Right lobe of liver (tissue), 4 donors: ENCODE measurements at regions not wholly inside any gene's neighbourhood (a gene's known extent, or its start where the extent isn't known, plus 50 kb on each side); places are given as distances from the start of the nearest gene placed in this dataset.

Experiments used
- POLR2A ChIP-seq: fragments of 450-650 bp; IDR thresholded peaks from one replicate; pipeline ENCODE4 v1.6.1; 2017; ENCODE audit warnings: antibody characterized with exemption, mild to moderate bottlenecking
- TF ChIP-seq, protein P1 (sequence below), 4 donors: fragments of 200-600 bp in 3 of 4; fragments of 450-650 bp in 1 of 4; IDR thresholded peaks; one replicate each; pipeline versions ENCODE4 v1.5.1 to v1.8.0; 2016 to 2022; ENCODE audit warnings: antibody characterized with exemption in 4 of 4, mild to moderate bottlenecking in 2 of 4
- donor health status: DM: no; HTN: no; CAD: no.
- donor health status: DM: no; HTN: no; CAD: no.
- donor health status: DM: no; HTN: yes; CAD: no.

DNA sequence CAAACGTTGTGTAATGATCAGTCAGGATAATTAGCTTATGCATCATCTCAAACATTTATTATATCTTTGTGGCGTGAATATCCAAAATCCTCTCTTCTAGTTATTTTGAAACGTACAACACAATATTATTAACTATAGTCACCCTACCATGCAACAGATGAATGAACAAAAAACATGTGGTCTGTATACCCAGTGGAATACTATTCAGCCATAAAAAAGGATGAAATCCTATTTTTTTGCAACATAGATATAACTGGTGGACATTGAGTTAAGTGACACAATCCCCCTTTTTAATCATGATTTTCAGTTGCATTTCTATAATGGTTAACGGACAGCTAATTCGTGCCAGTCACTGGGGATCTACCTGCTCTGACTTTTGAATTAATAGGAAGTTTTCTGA, 145.6 kb downstream of the SOX1 start:
- TF ChIP-seq, protein P1, sequence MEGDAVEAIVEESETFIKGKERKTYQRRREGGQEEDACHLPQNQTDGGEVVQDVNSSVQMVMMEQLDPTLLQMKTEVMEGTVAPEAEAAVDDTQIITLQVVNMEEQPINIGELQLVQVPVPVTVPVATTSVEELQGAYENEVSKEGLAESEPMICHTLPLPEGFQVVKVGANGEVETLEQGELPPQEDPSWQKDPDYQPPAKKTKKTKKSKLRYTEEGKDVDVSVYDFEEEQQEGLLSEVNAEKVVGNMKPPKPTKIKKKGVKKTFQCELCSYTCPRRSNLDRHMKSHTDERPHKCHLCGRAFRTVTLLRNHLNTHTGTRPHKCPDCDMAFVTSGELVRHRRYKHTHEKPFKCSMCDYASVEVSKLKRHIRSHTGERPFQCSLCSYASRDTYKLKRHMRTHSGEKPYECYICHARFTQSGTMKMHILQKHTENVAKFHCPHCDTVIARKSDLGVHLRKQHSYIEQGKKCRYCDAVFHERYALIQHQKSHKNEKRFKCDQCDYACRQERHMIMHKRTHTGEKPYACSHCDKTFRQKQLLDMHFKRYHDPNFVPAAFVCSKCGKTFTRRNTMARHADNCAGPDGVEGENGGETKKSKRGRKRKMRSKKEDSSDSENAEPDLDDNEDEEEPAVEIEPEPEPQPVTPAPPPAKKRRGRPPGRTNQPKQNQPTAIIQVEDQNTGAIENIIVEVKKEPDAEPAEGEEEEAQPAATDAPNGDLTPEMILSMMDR (IDR thresholded peaks at IDR 0.05), result no peak
- no peak for TF ChIP-seq POLR2A
